ENCODE measurements at regions not wholly inside any gene's neighbourhood (a gene's known extent, or its start where the extent isn't known, plus 50 kb on each side); places are given as distances from the start of the nearest gene placed in this dataset.

- DNase-seq: peak; percentile 88
Measured at GRCh38 chr9:87255431-87256155, 242.1 kb upstream of the DAPK1 start.

- no peak for DNase-seq
Measured at GRCh38 chr9:87256973-87257372, 240.7 kb upstream of the DAPK1 start.

- DNase-seq: peak; percentile 92
Measured at GRCh38 chr9:87259543-87260518, 237.8 kb upstream of the DAPK1 start.

- no peak for DNase-seq
Measured at GRCh38 chr9:87263291-87263690, 234.4 kb upstream of the DAPK1 start.

GRCh38 chr9:87266697-87267096 is 231.0 kb upstream of the DAPK1 start:
- no peak for DNase-seq

- DNase-seq: peak; percentile 95
Measured at GRCh38 chr9:87267251-87268070, 230.2 kb upstream of the DAPK1 start.

- peak; percentile 67 for DNase-seq
Measured at GRCh38 chr9:87269296-87270176, 228.1 kb upstream of the DAPK1 start.

- peak; percentile 62 for DNase-seq
Measured at GRCh38 chr9:87270221-87270847, 227.3 kb upstream of the DAPK1 start.

- DNase-seq: no peak
Measured at GRCh38 chr9:87270848-87271234, 226.8 kb upstream of the DAPK1 start.

- no peak for DNase-seq
Measured at GRCh38 chr9:87271696-87272477, 225.8 kb upstream of the DAPK1 start.

GRCh38 chr9:87275047-87275725 is 222.5 kb upstream of the DAPK1 start:
- DNase-seq: no peak

- peak; percentile 55 for DNase-seq
Measured at GRCh38 chr9:87276327-87276841, 221.3 kb upstream of the DAPK1 start.

GRCh38 chr9:87276851-87277261 is 220.8 kb upstream of the DAPK1 start:
- DNase-seq: no peak

- no peak for DNase-seq
Measured at GRCh38 chr9:87277346-87277745, 220.3 kb upstream of the DAPK1 start.

- no peak for DNase-seq
Measured at GRCh38 chr9:87278971-87279733, 218.5 kb upstream of the DAPK1 start.

GRCh38 chr9:87280421-87280820 is 217.2 kb upstream of the DAPK1 start:
- no peak for DNase-seq

- DNase-seq: no peak
Measured at GRCh38 chr9:87282538-87282937, 215.1 kb upstream of the DAPK1 start.

GRCh38 chr9:87283585-87283984 is 214.1 kb upstream of the DAPK1 start:
- no peak for DNase-seq
